Gastroesophageal sphincter (tissue), 2 donors: ENCODE measurements at regions not wholly inside any gene's neighbourhood (a gene's known extent, or its start where the extent isn't known, plus 50 kb on each side); places are given as distances from the start of the nearest gene placed in this dataset.

ENCODE experiments used
- POLR2A ChIP-seq, 2 donors: fragments of 450-650 bp; IDR thresholded peaks; one replicate each; pipeline ENCODE4 v1.6.1; 2017; ENCODE audit warnings: antibody characterized with exemption in 2 of 2, mild to moderate bottlenecking in 2 of 2, moderate library complexity in 1 of 2
- POLR2AphosphoS5 ChIP-seq: sonication (generic); formaldehyde crosslinking; IDR thresholded peaks from one replicate; pipeline ENCODE4 v1.6.1; 2017; ENCODE audit warnings: antibody characterized with exemption

DNA sequence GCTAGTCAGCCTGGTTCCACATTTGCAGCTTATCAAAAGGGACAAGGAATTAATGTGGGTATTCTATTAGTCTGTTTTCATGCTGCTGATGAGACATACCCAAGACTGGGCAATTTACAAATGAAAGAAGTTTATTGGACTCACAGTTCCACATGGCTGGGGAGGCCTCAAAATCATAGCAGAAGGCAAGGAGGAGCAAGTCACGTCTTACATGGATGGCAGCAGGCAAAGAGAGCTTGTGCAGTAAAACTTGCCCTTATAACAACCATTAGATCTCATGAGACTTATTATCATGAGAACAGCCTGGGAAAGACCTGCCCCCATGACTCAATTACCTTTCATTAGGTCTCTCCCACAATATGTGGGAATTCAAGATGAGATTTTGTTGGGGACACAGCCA lies 689.1 kb upstream of the MARCKS start:
- TF ChIP-seq POLR2A (IDR thresholded peaks at IDR 0.05) (no peak), POLR2AphosphoS5 (no peak)
